ENCODE measurements at regions not wholly inside any gene's neighbourhood (a gene's known extent, or its start where the extent isn't known, plus 50 kb on each side); places are given as distances from the start of the nearest gene placed in this dataset.

GRCh38 chr2:65754219-65754618 is 321.8 kb upstream of the SPRED2 start:
- no peak overlapping the region for H3K4ac ChIP-seq (ENCODE audit: low read depth, low read length)
- no peak overlapping the region for H2BK15ac ChIP-seq (ENCODE audit: low read depth, low read length)
- H4K5ac ChIP-seq (ENCODE audit: low read depth, low read length): no peak overlapping the region
- in situ Hi-C loops (cut with MboI; ENCODE audit: low sequenced_read_pairs): no loop called here
- dilution Hi-C loops (cut with HindIII; ENCODE audit: low sequenced_read_pairs, unreplicated experiment): no loop called here
- CTCF ChIA-PET: no interaction called here
- H3K27ac ChIP-seq (ENCODE audit: insufficient read depth, low read length): no peak overlapping the region
- H2BK120ac ChIP-seq (ENCODE audit: low read depth, low read length): no peak overlapping the region
- no peak overlapping the region for H4K91ac ChIP-seq (ENCODE audit: insufficient read depth, low read depth, low read length)
- no peak overlapping the region for H3K23ac ChIP-seq (ENCODE audit: low read depth, low read length)
- no peak overlapping the region for H3K56ac ChIP-seq (ENCODE audit: extremely low read depth, insufficient read depth, low read length)
- no peak overlapping the region for H2AK9ac ChIP-seq (replicated peaks; ENCODE audit: low read depth, low read length, poor library complexity)
- no peak for DNase-seq
- no peaks in the 10 kb centered on the region for H3K36me3 ChIP-seq (ENCODE audit: control insufficient read depth, insufficient read depth, low read length)
- no peak for TF ChIP-seq POLR2A (IDR thresholded peaks at IDR 0.05; ENCODE audit: low read depth, low read length)
- TF ChIP-seq NFE2L2 (IDR thresholded peaks at IDR 0.05; ENCODE audit: low read depth, low read length): no peak
- no peak for TF ChIP-seq USF2 (IDR thresholded peaks at IDR 0.05; ENCODE audit: low read depth, low read length)
- TF ChIP-seq BHLHE40 (IDR thresholded peaks at IDR 0.05; ENCODE audit: low read depth, low read length): no peak
- TF ChIP-seq CHD1 (IDR thresholded peaks at IDR 0.05; ENCODE audit: low read depth, low read length): no peak
- TF ChIP-seq MAFK (IDR thresholded peaks at IDR 0.05; ENCODE audit: low read depth, low read length): no peak
- TF ChIP-seq CTCF (conservative IDR thresholded peaks at IDR 0.05; ENCODE audit: low read depth, low read length): no peak
- TF ChIP-seq FOS (IDR thresholded peaks at IDR 0.05; ENCODE audit: low read depth, low read length): no peak
- TF ChIP-seq SMC3 (IDR thresholded peaks at IDR 0.05; ENCODE audit: low read depth, low read length): no peak
- TF ChIP-seq RCOR1 (IDR thresholded peaks at IDR 0.05; ENCODE audit: insufficient replicate concordance, low read length): no peak
- TF ChIP-seq RFX5 (IDR thresholded peaks at IDR 0.05; ENCODE audit: low read depth, low read length): no peak
- no peak for TF ChIP-seq RAD21 (IDR thresholded peaks at IDR 0.05; ENCODE audit: low read length)
- no peak for TF ChIP-seq CEBPB (IDR thresholded peaks at IDR 0.05; ENCODE audit: low read depth, low read length)
- TF ChIP-seq MAZ (IDR thresholded peaks at IDR 0.05; ENCODE audit: borderline replicate concordance, low read depth, low read length): no peak
- TF ChIP-seq ELK1 (IDR thresholded peaks at IDR 0.05; ENCODE audit: borderline replicate concordance, low read depth, low read length): no peak
- TF ChIP-seq MXI1 (IDR thresholded peaks at IDR 0.05; ENCODE audit: borderline replicate concordance, low read depth, low read length): no peak
- POLR2A ChIA-PET (ENCODE audit: unreplicated experiment): no interaction called here
- H3K9ac ChIP-seq (ENCODE audit: low read depth, low read length): no peak overlapping the region
- no peak overlapping the region for H3K14ac ChIP-seq (replicated peaks; ENCODE audit: low read depth, low read length)
- no peaks in the 10 kb centered on the region for H3K4me1 ChIP-seq (ENCODE audit: control insufficient read depth, insufficient read depth, low read length)
- intact Hi-C loops (cut with micrococcal nuclease): no loop called here
- H3K4me2 ChIP-seq (ENCODE audit: low read depth, low read length): no peak overlapping the region
- no CpG with 5 or more reads among the region's 1 CpG for WGBS, 2 experiments (ENCODE audit: extremely low coverage in 2 of 2, insufficient read length in 1 of 2)
- H4K8ac ChIP-seq (ENCODE audit: low read depth in 2 of 2, low read length in 2 of 2): no peak overlapping the region
- no peaks in the 10 kb centered on the region for H3K79me1 ChIP-seq (ENCODE audit: low read depth in 1 of 2, low read length in 2 of 2)
- H3K9me1 ChIP-seq (ENCODE audit: insufficient read depth, low read length): no peaks in the 10 kb centered on the region
- no peak overlapping the region for H3K18ac ChIP-seq (ENCODE audit: low read depth, low read length)
- no peaks in the 10 kb centered on the region for H3K27me3 ChIP-seq (ENCODE audit: control insufficient read depth, insufficient read depth, low read length)
- no peak overlapping the region for H2AK5ac ChIP-seq (ENCODE audit: low read depth, low read length)
- H4K20me1 ChIP-seq (ENCODE audit: insufficient read depth, low read length): no peaks in the 10 kb centered on the region
- BruUV-seq (replicated peaks): no TSS peak
- no peak overlapping the region for H3K4me3 ChIP-seq (ENCODE audit: insufficient read depth, low read depth, low read length)
- H2BK20ac ChIP-seq (ENCODE audit: low read depth, low read length): no peak overlapping the region
- H3K9me3 ChIP-seq (ENCODE audit: control insufficient read depth, insufficient read depth, low read length): no peaks in the 10 kb centered on the region
- no peak for ATAC-seq (ENCODE audit: low read depth)
- H2AFZ ChIP-seq (replicated peaks; ENCODE audit: low read length, poor library complexity): no peak overlapping the region
- H2BK5ac ChIP-seq (ENCODE audit: low read depth, low read length, poor library complexity, severe bottlenecking): no peak overlapping the region

Data from IMR-90 (cell line).